A549 (cell line): ENCODE measurements at regions not wholly inside any gene's neighbourhood (a gene's known extent, or its start where the extent isn't known, plus 50 kb on each side); places are given as distances from the start of the nearest gene placed in this dataset.

Source experiments
- ATAC-seq, 2 experiments: fragments of 200-7000 bp in 1 of 2; fragments of >200 bp in 1 of 2; cut with Nextera tagmentation in 1 of 2; cut with Tn5 transposase in 1 of 2; 3 replicates each; pipeline versions ENCODE4 v1.8.0 to v1.9.1; 2018 to 2020; ENCODE audit warnings: mild to moderate bottlenecking in 1 of 2, moderate library complexity in 1 of 2
- CTCF ChIA-PET: fragments of 300-600 bp; sonication (Branson Sonifier 250); formaldehyde crosslinking; extraction: SDS; loops from one replicate; lab custom pipeline; 2021; ENCODE audit warnings: antibody characterized with exemption, inconsistent platforms; lab: Yijun Ruan, JAX
- POLR2A ChIA-PET: fragments of 350-600 bp; formaldehyde crosslinking; extraction: SDS; loops from one replicate; lab custom pipeline; 2021; ENCODE audit warnings: antibody characterized with exemption, inconsistent platforms; lab: Yijun Ruan, JAX
- DNase-seq, 2 experiments: peaks; one replicate each; pipeline versions ENCODE4 v3.0.0 to v3.0.0-alpha.2; 2011 to 2016; ENCODE audit warnings: low read depth in 1 of 2, low spot score in 1 of 2
- FAIRE-seq: peaks from 2 replicates; lab custom pipeline; 2011; peaks lifted over from hg19 to GRCh38; lab: Jason Lieb, UNC
- H3K27ac ChIP-seq, 2 experiments: fragments of >200 bp; sonication (Bioruptor Twin); formaldehyde crosslinking; 3 replicates each; pipeline ENCODE4 v1.5.1; 2016 to 2017
- H3K4me1 ChIP-seq: fragments of >200 bp; sonication (Bioruptor Twin); formaldehyde crosslinking; 3 replicates; pipeline ENCODE4 v1.6.1; 2016
- H3K4me2 ChIP-seq: fragments of >200 bp; sonication (Bioruptor Twin); formaldehyde crosslinking; 3 replicates; pipeline ENCODE4 v1.6.1; 2016
- H3K4me3 ChIP-seq: fragments of >200 bp; sonication (Bioruptor Twin); formaldehyde crosslinking; 3 replicates; pipeline ENCODE4 v1.5.1; 2016
- H3K9me3 ChIP-seq: fragments of >200 bp; sonication (Bioruptor Twin); formaldehyde crosslinking; 3 replicates; pipeline ENCODE4 v1.6.1; 2016
- BHLHE40 ChIP-seq: IDR thresholded peaks from 2 replicates; pipeline ENCODE4 v1.6.1; 2012; ENCODE audit warnings: low read depth, low read length, inconsistent platforms
- CBX2 ChIP-seq: fragments of 200-600 bp; sonication (generic); IDR thresholded peaks from 2 replicates; pipeline ENCODE4 v1.6.1; 2016; ENCODE audit warnings: low read depth, mild to moderate bottlenecking, borderline replicate concordance
- CBX8 ChIP-seq: fragments of 200-600 bp; sonication (generic); IDR thresholded peaks from 2 replicates; pipeline ENCODE4 v1.6.1; 2016
- EHMT2 ChIP-seq: fragments of 200-600 bp; sonication (generic); IDR thresholded peaks from 2 replicates; pipeline ENCODE4 v1.6.1; 2016; ENCODE audit warnings: antibody characterized with exemption, low read depth, mild to moderate bottlenecking, moderate library complexity
- FOSL2 ChIP-seq, 2 experiments: fragments of 450-650 bp in 1 of 2; fragments of >200 bp in 1 of 2; sonication (Bioruptor Twin) in 1 of 2; formaldehyde crosslinking; IDR thresholded peaks; 2 replicates each; pipeline versions ENCODE4 v1.5.0 to v1.6.1; 2016 to 2020; ENCODE audit warnings: mild to moderate bottlenecking in 1 of 2, moderate library complexity in 1 of 2
- FOXS1 ChIP-seq: fragments of 250-450 bp; sonication (Bioruptor Pico); IDR thresholded peaks from 2 replicates; pipeline ENCODE4 v1.5.0; 2020; ENCODE audit warnings: mild to moderate bottlenecking, moderate library complexity
- HDAC2 ChIP-seq: fragments of 200-600 bp; sonication (generic); IDR thresholded peaks from 2 replicates; pipeline ENCODE4 v1.6.1; 2016
- HOXA7 ChIP-seq: fragments of 250-450 bp; sonication (Bioruptor Pico); IDR thresholded peaks from 2 replicates; pipeline ENCODE4 v1.5.0; 2020; ENCODE audit warnings: mild to moderate bottlenecking, moderate library complexity
- KDM1A ChIP-seq: fragments of 200-600 bp; sonication (generic); IDR thresholded peaks from 2 replicates; pipeline ENCODE4 v1.6.1; 2016; ENCODE audit warnings: low read depth, mild to moderate bottlenecking
- KDM5A ChIP-seq: fragments of 200-600 bp; sonication (generic); IDR thresholded peaks from 2 replicates; pipeline ENCODE4 v1.6.1; 2016; ENCODE audit warnings: antibody characterized with exemption, mild to moderate bottlenecking
- NFE2L2 ChIP-seq: fragments of 150-350 bp; conservative IDR thresholded peaks from 2 replicates; pipeline ENCODE4 v1.6.1; 2014; ENCODE audit warnings: low read length
- NPAS2 ChIP-seq: fragments of 250-450 bp; sonication (Bioruptor Pico); IDR thresholded peaks from 2 replicates; pipeline ENCODE4 v1.8.0; 2022; ENCODE audit warnings: mild to moderate bottlenecking, moderate library complexity, borderline replicate concordance
- PHF8 ChIP-seq: fragments of 200-600 bp; sonication (generic); IDR thresholded peaks from 2 replicates; pipeline ENCODE4 v1.6.1; 2016; ENCODE audit warnings: low read depth, mild to moderate bottlenecking, antibody characterized with exemption, moderate library complexity, borderline replicate concordance
- POLR2AphosphoS2 ChIP-seq: conservative IDR thresholded peaks from 2 replicates; pipeline ENCODE4 v1.6.1; 2012; ENCODE audit warnings: low read length, improper control_type of control experiment, inconsistent platforms
- RAD21 ChIP-seq, 2 experiments: fragments of >200 bp in 1 of 2; sonication (Bioruptor Twin) in 1 of 2; formaldehyde crosslinking in 1 of 2; IDR thresholded peaks in 1 of 2; conservative IDR thresholded peaks in 1 of 2; 2 replicates in 1 of 2; 3 replicates in 1 of 2; pipeline ENCODE4 v1.6.1; 2012 to 2018; ENCODE audit warnings: inconsistent platforms in 1 of 2
- RARB ChIP-seq: fragments of 250-450 bp; sonication (Bioruptor Pico); IDR thresholded peaks from 2 replicates; pipeline ENCODE4 v1.8.0; 2021; ENCODE audit warnings: mild to moderate bottlenecking, moderate library complexity
- REST ChIP-seq: fragments of 200-600 bp; sonication (generic); IDR thresholded peaks from 2 replicates; pipeline ENCODE4 v1.6.1; 2016; ENCODE audit warnings: antibody characterized with exemption, mild to moderate bottlenecking, moderate library complexity
- RFX5 ChIP-seq: fragments of 450-650 bp; IDR thresholded peaks from 2 replicates; pipeline ENCODE4 v1.7.1; 2014; ENCODE audit warnings: antibody characterized with exemption, mild to moderate bottlenecking, moderate library complexity
- SMC3 ChIP-seq: fragments of >200 bp; sonication (Bioruptor Twin); formaldehyde crosslinking; IDR thresholded peaks from 3 replicates; pipeline ENCODE4 v1.6.1; 2018; ENCODE audit warnings: inconsistent platforms
- SREBF2 ChIP-seq: fragments of 450-650 bp; IDR thresholded peaks from 2 replicates; pipeline ENCODE4 v1.6.1; 2014; ENCODE audit warnings: mild to moderate bottlenecking, moderate library complexity
- TP53 ChIP-seq: fragments of 250-450 bp; sonication (Bioruptor Pico); IDR thresholded peaks from 2 replicates; pipeline ENCODE4 v1.5.0; 2021; ENCODE audit warnings: mild to moderate bottlenecking, moderate library complexity
- USF2 ChIP-seq: fragments of 450-650 bp; IDR thresholded peaks from 2 replicates; pipeline ENCODE4 v1.6.1; 2014; ENCODE audit warnings: antibody characterized with exemption
- ZC3H11A ChIP-seq: fragments of 450-650 bp; IDR thresholded peaks from 2 replicates; pipeline ENCODE4 v1.6.1; 2014; ENCODE audit warnings: antibody characterized with exemption, mild to moderate bottlenecking
- ZFP36 ChIP-seq: fragments of 450-650 bp; IDR thresholded peaks from 2 replicates; pipeline ENCODE4 v1.6.1; 2014; ENCODE audit warnings: borderline replicate concordance; ENCODE audit not compliant: partially characterized antibody
- WGBS: methylation state at CpG from one replicate; pipeline ENCODE4 v1.1.6; 2017; ENCODE audit errors: missing lambda C conversion rate; 5-methylcytosine and 5-hydroxymethylcytosine counted together
- TF ChIP-seq, protein P1 (sequence below): fragments of >200 bp; sonication (Bioruptor Twin); formaldehyde crosslinking; IDR thresholded peaks from 3 replicates; pipeline ENCODE4 v1.6.1; 2016

GRCh38 chr1:177771688-177772087, 198.2 kb downstream of the SEC16B start (continued):
- TF ChIP-seq SMC3 (no peak), FOSL2 (IDR thresholded peaks at IDR 0.05) (no peak), FOSL2 (CRISPR knock-in tag; IDR thresholded peaks at IDR 0.05) (no peak), TP53 (no peak), CBX2 (no peak), ZC3H11A (no peak), RARB (no peak), HDAC2 (no peak), NPAS2 (CRISPR knock-in tag) (no peak), FOXS1 (CRISPR knock-in tag) (no peak)

DNA sequence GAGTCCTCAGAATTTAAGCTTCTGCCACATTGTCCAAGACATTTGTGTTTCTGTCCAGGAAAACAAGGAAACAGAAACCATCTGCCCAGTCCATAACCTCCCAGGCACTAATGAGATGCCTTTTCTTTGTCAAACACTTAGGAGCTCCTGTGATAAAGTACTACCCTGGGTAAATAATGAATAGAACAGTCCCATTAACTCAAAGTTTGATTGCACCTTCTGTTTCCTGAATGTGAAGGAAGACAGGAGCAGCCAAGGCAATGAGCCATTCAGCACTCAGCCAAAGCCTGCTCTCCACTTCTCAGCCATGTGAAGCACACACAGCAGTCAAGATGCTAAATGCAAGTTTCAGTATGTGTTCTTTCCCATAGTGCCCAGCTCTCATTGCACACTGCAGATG, 199.8 kb downstream of the SEC16B start:
- DNase-seq: no peak
- no peak for TF ChIP-seq ZFP36
- no peak for TF ChIP-seq NFE2L2
- no peak for TF ChIP-seq SREBF2
- no peak for TF ChIP-seq TP53
- TF ChIP-seq RFX5: no peak
- no peak for TF ChIP-seq RAD21 (conservative IDR thresholded peaks at IDR 0.05 in 1 of 2, IDR thresholded peaks at IDR 0.05 in 1 of 2)
- TF ChIP-seq HDAC2: no peak
- no peak for TF ChIP-seq REST
- TF ChIP-seq USF2: no peak
- no peak for TF ChIP-seq FOXS1 (CRISPR knock-in tag)
- TF ChIP-seq POLR2AphosphoS2: no peak
- no peak for TF ChIP-seq EHMT2
- TF ChIP-seq, all 56 proteins: peak for 0
- no peaks in the 10 kb centered on the region for H3K4me1 ChIP-seq
- FAIRE-seq: no peak
- ChIA-PET CTCF (interaction anchor here (2.1 kb wide), 1 partner anchor 11 kb away, joined by 6 read pairs; no protein-coding TSS in a partner anchor), POLR2A (no interaction called here)
- H3K4me3 ChIP-seq: no peak overlapping the region
- H3K27ac ChIP-seq: no peak overlapping the region
- peaks cover 5% of the 10 kb centered on the region; the same call in 1 of the 3 replicates for H3K9me3 ChIP-seq
- H3K4me2 ChIP-seq: no peak overlapping the region
- no peak for ATAC-seq

DNA sequence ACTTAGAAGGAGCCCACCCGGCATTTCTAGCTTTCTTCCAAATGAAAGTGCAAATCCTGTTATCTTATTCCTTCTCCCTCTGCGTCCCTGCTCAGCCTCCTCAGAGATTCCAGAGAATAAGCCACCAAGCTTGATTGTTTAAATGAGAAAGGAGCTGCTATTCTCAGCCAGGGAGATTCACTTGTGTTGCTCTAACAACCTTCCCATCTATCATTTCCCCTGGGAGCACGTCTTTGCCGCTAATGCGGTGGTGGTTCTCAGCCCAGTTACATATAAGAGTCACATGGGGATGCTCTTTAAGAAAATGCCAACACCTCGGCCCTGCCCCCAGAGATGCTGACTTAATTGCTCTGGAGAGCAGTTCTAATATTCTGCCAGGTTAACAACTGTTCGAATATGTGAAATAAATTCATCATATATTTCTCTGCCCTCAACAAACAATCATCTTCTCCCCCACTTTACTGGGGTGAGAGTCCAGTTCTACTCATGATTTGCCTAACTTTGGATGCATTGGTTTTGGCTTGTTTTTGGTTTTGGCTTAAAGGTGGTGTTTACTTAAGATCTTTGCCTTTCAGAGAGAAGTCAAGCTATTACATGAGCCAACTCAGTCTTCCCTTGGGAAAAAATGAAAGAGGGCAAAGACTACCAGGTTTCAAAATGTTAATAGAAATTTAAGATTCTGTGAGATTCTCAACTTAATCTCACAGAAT, 213.9 kb downstream of the SEC16B start:
- ChIA-PET POLR2A (no interaction called here), CTCF (no interaction called here)
- ATAC-seq: no peak
- Histone ChIP-seq H3K4me1 (no peaks in the 10 kb centered on the region), H3K4me3 (no peak overlapping the region), H3K9me3 (no peaks in the 10 kb centered on the region), H3K4me2 (no peak overlapping the region)
- WGBS: 10% methylated on average over 7 of the region's 7 CpGs
- TF ChIP-seq HOXA7 (CRISPR knock-in tag) (no peak), KDM1A (no peak), BHLHE40 (no peak), CBX8 (no peak), PHF8 (no peak), KDM5A (no peak)
- TF ChIP-seq, protein P1, sequence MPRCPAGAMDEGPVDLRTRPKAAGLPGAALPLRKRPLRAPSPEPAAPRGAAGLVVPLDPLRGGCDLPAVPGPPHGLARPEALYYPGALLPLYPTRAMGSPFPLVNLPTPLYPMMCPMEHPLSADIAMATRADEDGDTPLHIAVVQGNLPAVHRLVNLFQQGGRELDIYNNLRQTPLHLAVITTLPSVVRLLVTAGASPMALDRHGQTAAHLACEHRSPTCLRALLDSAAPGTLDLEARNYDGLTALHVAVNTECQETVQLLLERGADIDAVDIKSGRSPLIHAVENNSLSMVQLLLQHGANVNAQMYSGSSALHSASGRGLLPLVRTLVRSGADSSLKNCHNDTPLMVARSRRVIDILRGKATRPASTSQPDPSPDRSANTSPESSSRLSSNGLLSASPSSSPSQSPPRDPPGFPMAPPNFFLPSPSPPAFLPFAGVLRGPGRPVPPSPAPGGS: no peak
- TF ChIP-seq, all 56 proteins: peak for 0
- DNase-seq (no peak), FAIRE-seq (no peak)
- no peak overlapping the region for H3K27ac ChIP-seq
